ENCODE measurements at regions not wholly inside any gene's neighbourhood (a gene's known extent, or its start where the extent isn't known, plus 50 kb on each side); places are given as distances from the start of the nearest gene placed in this dataset.

DNA sequence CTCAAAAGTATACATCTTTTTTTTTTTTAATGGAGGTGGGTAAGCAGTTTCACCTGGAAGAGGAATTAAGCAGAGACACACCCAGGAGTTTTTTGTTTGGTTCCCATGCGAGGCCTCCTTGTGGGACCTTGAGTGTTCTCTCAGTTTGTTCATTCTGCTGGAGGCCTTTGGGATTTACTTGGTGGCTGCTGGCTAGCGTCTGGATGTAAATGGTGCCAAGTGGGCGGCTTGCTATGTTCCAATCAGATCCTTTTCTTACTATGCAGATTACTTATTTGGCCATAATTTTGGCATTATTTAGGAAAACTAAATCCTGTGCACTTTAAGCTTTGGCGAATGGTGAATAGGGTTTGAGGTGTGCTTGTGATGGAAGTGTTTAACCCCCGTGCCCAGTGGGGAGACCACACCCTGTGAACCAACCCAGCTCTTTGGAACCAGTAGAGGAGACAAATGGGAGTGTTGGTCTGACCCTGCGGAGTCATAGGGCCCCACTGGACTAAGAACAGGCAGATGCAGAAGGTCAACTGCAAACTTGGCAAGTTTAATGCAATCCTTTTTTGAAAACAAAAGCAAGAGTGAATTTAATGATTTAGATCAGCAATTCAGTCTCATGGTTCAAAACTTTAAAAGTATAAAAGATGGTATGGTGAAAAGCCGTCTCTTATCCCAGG lies 79.4 kb downstream of the EBLN2 start:
- Mint-ChIP-seq H3K27ac (ENCODE audit: unreplicated experiment) (no peak overlapping the region), H3K4me3 (ENCODE audit: unreplicated experiment) (no peak overlapping the region), H3K36me3 (ENCODE audit: low read depth, unreplicated experiment) (no peaks in the 10 kb centered on the region), H3K9me3 (ENCODE audit: unreplicated experiment) (no peaks in the 10 kb centered on the region), H3K4me1 (ENCODE audit: unreplicated experiment) (peaks cover 2% of the 10 kb centered on the region), H3K27me3 (ENCODE audit: unreplicated experiment) (no peaks in the 10 kb centered on the region)
- TF ChIP-seq, protein P1, sequence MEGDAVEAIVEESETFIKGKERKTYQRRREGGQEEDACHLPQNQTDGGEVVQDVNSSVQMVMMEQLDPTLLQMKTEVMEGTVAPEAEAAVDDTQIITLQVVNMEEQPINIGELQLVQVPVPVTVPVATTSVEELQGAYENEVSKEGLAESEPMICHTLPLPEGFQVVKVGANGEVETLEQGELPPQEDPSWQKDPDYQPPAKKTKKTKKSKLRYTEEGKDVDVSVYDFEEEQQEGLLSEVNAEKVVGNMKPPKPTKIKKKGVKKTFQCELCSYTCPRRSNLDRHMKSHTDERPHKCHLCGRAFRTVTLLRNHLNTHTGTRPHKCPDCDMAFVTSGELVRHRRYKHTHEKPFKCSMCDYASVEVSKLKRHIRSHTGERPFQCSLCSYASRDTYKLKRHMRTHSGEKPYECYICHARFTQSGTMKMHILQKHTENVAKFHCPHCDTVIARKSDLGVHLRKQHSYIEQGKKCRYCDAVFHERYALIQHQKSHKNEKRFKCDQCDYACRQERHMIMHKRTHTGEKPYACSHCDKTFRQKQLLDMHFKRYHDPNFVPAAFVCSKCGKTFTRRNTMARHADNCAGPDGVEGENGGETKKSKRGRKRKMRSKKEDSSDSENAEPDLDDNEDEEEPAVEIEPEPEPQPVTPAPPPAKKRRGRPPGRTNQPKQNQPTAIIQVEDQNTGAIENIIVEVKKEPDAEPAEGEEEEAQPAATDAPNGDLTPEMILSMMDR (IDR thresholded peaks at IDR 0.05; ENCODE audit: unreplicated experiment): no peak
- DNase-seq (ENCODE audit: low spot score): no peak

DNA sequence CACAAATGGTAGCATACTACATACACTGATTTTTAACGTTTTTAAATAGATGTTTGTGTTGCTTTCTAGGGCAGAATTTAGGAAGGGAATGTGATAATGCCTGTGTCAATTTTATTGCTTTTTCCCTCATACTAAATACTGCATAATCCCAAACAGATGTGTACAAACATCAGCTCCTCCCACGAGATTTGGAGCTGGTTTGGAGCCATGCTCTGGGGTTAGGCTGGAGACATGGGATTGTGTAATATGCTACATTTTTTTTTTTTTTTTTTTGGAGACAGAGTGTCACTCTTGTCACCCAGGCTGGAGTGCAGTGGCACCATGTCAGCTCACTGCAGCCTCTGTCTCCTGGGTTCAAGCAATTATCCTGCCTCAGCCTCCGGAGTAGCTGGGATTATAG lies 80.1 kb downstream of the EBLN2 start:
- H3K4me1 Mint-ChIP-seq (ENCODE audit: unreplicated experiment): peaks cover 2% of the 10 kb centered on the region
- H3K9me3 Mint-ChIP-seq (ENCODE audit: unreplicated experiment): no peaks in the 10 kb centered on the region
- TF ChIP-seq, protein P1 (IDR thresholded peaks at IDR 0.05; ENCODE audit: unreplicated experiment): no peak
- H3K4me3 Mint-ChIP-seq (ENCODE audit: unreplicated experiment): no peak overlapping the region
- H3K27me3 Mint-ChIP-seq (ENCODE audit: unreplicated experiment): no peaks in the 10 kb centered on the region
- no peak overlapping the region for H3K27ac Mint-ChIP-seq (ENCODE audit: unreplicated experiment)
- no peak for DNase-seq (ENCODE audit: low spot score)
- no peaks in the 10 kb centered on the region for H3K36me3 Mint-ChIP-seq (ENCODE audit: low read depth, unreplicated experiment)

DNA sequence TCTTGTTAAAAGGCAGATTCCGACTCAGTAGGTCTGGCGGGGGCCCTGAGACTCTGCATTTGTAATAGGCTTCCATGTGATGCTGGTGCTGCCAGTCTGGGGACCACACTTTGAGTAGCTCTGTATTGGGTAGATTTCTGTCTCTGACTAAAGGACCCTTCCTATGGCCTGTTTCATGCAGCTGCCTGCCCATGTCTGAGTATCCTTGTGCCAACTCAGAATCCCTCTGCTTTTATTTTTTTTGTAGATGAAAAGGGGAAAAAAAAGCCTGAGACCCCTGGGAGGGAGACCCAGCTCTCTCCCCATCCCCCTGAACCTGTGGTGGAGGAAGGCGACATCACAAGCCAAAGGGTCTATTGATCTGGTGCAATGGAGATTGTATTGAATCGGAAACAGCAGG lies 81.9 kb downstream of the EBLN2 start:
- no peak for DNase-seq (ENCODE audit: low spot score)
- Mint-ChIP-seq H3K27me3 (ENCODE audit: unreplicated experiment) (no peaks in the 10 kb centered on the region), H3K36me3 (ENCODE audit: low read depth, unreplicated experiment) (no peaks in the 10 kb centered on the region), H3K9me3 (ENCODE audit: unreplicated experiment) (no peaks in the 10 kb centered on the region), H3K4me1 (ENCODE audit: unreplicated experiment) (peaks cover 6% of the 10 kb centered on the region), H3K4me3 (ENCODE audit: unreplicated experiment) (no peak overlapping the region), H3K27ac (ENCODE audit: unreplicated experiment) (no peak overlapping the region)
- TF ChIP-seq, protein P1 (IDR thresholded peaks at IDR 0.05; ENCODE audit: unreplicated experiment): no peak

- TF ChIP-seq, protein P1 (IDR thresholded peaks at IDR 0.05; ENCODE audit: unreplicated experiment): no peak
- Mint-ChIP-seq H3K9me3 (ENCODE audit: unreplicated experiment) (no peaks in the 10 kb centered on the region), H3K36me3 (ENCODE audit: low read depth, unreplicated experiment) (no peaks in the 10 kb centered on the region), H3K27me3 (ENCODE audit: unreplicated experiment) (no peaks in the 10 kb centered on the region), H3K27ac (ENCODE audit: unreplicated experiment) (no peak overlapping the region), H3K4me3 (ENCODE audit: unreplicated experiment) (no peak overlapping the region), H3K4me1 (ENCODE audit: unreplicated experiment) (peaks cover 10% of the 10 kb centered on the region)
- DNase-seq (ENCODE audit: low spot score): no peak
Measured at GRCh38 chr3:73143821-73144237, 82.4 kb downstream of the EBLN2 start.

DNA sequence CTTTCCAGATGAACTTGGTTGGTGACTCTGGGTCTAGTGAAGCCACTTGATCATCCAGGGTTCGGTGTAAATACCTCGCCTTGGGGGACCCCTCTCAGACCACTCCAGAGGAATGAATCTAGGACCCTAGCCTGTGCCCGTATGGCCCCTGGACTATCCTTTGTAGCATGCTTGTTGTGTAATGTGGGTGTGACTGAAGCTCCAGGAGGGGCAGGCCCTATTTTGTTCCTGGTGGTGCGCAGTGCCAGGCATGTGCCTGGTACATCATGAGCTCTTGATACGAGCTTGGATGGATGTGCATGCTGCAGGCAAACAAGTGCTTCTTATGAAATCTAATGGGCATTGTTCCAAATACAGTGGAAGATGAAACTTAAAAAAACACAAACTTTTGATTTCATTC lies 82.8 kb downstream of the EBLN2 start:
- peaks cover 12% of the 10 kb centered on the region for H3K4me1 Mint-ChIP-seq (ENCODE audit: unreplicated experiment)
- TF ChIP-seq, protein P1 (IDR thresholded peaks at IDR 0.05; ENCODE audit: unreplicated experiment): no peak
- peaks cover 2% of the 10 kb centered on the region for H3K27me3 Mint-ChIP-seq (ENCODE audit: unreplicated experiment)
- H3K27ac Mint-ChIP-seq (ENCODE audit: unreplicated experiment): no peak overlapping the region
- no peak overlapping the region for H3K4me3 Mint-ChIP-seq (ENCODE audit: unreplicated experiment)
- DNase-seq (ENCODE audit: low spot score): no peak
- no peaks in the 10 kb centered on the region for H3K9me3 Mint-ChIP-seq (ENCODE audit: unreplicated experiment)
- no peaks in the 10 kb centered on the region for H3K36me3 Mint-ChIP-seq (ENCODE audit: low read depth, unreplicated experiment)

Measured in endothelial cell (in vitro differentiated cells).